T-helper 2 cell treated with Interferon-gamma antibody and Interleukin-4, amounts not matched to agents 5 μg/mL and 100 μg/mL, for 36 hours (primary cell): ENCODE measurements at regions not wholly inside any gene's neighbourhood (a gene's known extent, or its start where the extent isn't known, plus 50 kb on each side); places are given as distances from the start of the nearest gene placed in this dataset.

Experiments
- DNase-seq: peaks from one replicate; pipeline ENCODE4 v3.0.0; 2021; ENCODE audit warnings: low spot score
- H3K27ac Mint-ChIP-seq: one replicate; pipeline ENCODE4 v1.8.0; 2021; ENCODE audit warnings: mild to moderate bottlenecking, mixed read lengths
- H3K27me3 Mint-ChIP-seq: one replicate; pipeline ENCODE4 v1.8.0; 2021; ENCODE audit warnings: low read depth, mixed read lengths
- H3K36me3 Mint-ChIP-seq: one replicate; pipeline ENCODE4 v1.8.0; 2021; ENCODE audit warnings: low read depth, mixed read lengths
- H3K4me1 Mint-ChIP-seq: one replicate; pipeline ENCODE4 v1.8.0; 2021; ENCODE audit warnings: low read depth, mixed read lengths
- H3K4me3 Mint-ChIP-seq: one replicate; pipeline ENCODE4 v1.8.0; 2022; ENCODE audit warnings: mild to moderate bottlenecking, moderate library complexity, mixed read lengths
- H3K9me3 Mint-ChIP-seq: one replicate; pipeline ENCODE4 v1.8.0; 2021; ENCODE audit warnings: mixed read lengths

GRCh38 chr14:22096514-22096895, 422.9 kb upstream of the OR4E1 start:
- no peaks in the 10 kb centered on the region for H3K27me3 Mint-ChIP-seq
- no peak for DNase-seq
- H3K4me3 Mint-ChIP-seq = peak overlapping the region; percentile 86
- peak overlapping the region; percentile 88 for H3K27ac Mint-ChIP-seq
- H3K9me3 Mint-ChIP-seq = no peaks in the 10 kb centered on the region
- peaks cover 44% of the 10 kb centered on the region for H3K4me1 Mint-ChIP-seq
- H3K36me3 Mint-ChIP-seq = no peaks in the 10 kb centered on the region

GRCh38 chr14:22095860-22096513, 422.4 kb upstream of the OR4E1 start:
- peak overlapping the region; percentile 86 for H3K4me3 Mint-ChIP-seq
- peak overlapping the region; percentile 88 for H3K27ac Mint-ChIP-seq
- H3K4me1 Mint-ChIP-seq = peaks cover 44% of the 10 kb centered on the region
- DNase-seq = peak; percentile 13
- no peaks in the 10 kb centered on the region for H3K27me3 Mint-ChIP-seq
- no peaks in the 10 kb centered on the region for H3K9me3 Mint-ChIP-seq
- H3K36me3 Mint-ChIP-seq = no peaks in the 10 kb centered on the region

- no peak for DNase-seq
- Mint-ChIP-seq H3K4me3 (no peak overlapping the region), H3K36me3 (no peaks in the 10 kb centered on the region), H3K9me3 (no peaks in the 10 kb centered on the region), H3K27ac (no peak overlapping the region), H3K4me1 (peaks cover 19% of the 10 kb centered on the region), H3K27me3 (no peaks in the 10 kb centered on the region)
Measured at GRCh38 chr14:22089940-22090339, 416.3 kb upstream of the OR4E1 start.

GRCh38 chr14:22088614-22089342, 415.2 kb upstream of the OR4E1 start:
- Mint-ChIP-seq H3K9me3 (no peaks in the 10 kb centered on the region), H3K27me3 (no peaks in the 10 kb centered on the region), H3K27ac (no peak overlapping the region), H3K4me3 (no peak overlapping the region), H3K4me1 (peaks cover 21% of the 10 kb centered on the region), H3K36me3 (no peaks in the 10 kb centered on the region)
- DNase-seq = no peak

- H3K36me3 Mint-ChIP-seq = no peaks in the 10 kb centered on the region
- H3K27ac Mint-ChIP-seq = peak overlapping the region; percentile 79
- no peaks in the 10 kb centered on the region for H3K9me3 Mint-ChIP-seq
- no peak for DNase-seq
- H3K27me3 Mint-ChIP-seq = no peaks in the 10 kb centered on the region
- H3K4me3 Mint-ChIP-seq = peak overlapping the region; percentile 79
- peaks cover 27% of the 10 kb centered on the region for H3K4me1 Mint-ChIP-seq
Measured at GRCh38 chr14:22086131-22086530, 412.5 kb upstream of the OR4E1 start.

DNA sequence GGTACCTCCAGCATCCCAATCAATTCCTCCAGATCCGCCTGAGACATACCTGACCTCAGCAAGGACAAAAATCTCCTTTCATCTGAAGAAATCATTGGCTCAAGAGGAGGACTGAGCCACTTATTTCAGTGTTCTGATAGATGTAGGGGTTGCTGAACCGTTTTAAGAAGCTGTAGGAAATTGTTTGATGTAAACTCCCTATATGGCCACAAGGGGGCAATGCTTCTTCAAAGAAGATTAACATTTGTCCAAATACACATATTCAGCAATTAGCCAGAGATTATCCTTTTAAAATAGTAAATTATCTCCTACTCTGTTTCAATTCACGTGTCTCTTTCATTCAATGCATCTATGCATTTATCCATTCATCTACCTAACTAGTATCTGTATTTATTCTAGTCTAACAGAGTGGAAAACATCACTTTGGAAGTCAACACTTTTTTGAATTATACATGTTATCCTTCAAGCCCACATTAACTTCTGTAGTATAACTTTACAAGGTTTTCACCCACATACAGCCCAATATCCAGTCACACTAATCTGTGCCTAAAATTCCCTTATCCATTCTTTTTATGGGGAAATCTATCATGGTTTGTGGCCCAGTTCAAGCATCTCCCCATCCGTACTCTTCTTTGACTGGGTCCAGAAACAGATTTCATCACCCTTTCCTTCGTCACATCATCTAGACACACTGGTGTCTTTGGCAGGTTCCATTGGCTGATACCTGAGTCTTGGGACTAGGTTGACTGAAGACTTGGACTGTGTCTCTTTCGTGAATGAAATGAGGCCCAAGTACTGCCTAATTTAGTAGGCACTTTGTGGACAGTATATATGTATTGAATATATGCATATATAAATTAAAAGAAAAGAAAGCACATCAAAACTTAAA, 411.0 kb upstream of the OR4E1 start:
- peaks cover 29% of the 10 kb centered on the region for H3K4me1 Mint-ChIP-seq
- peak overlapping the region; percentile 52 for H3K4me3 Mint-ChIP-seq
- peak overlapping the region; percentile 55 for H3K27ac Mint-ChIP-seq
- H3K9me3 Mint-ChIP-seq = no peaks in the 10 kb centered on the region
- H3K27me3 Mint-ChIP-seq = no peaks in the 10 kb centered on the region
- DNase-seq = no peak
- no peaks in the 10 kb centered on the region for H3K36me3 Mint-ChIP-seq

GRCh38 chr14:22081337-22081736, 407.7 kb upstream of the OR4E1 start:
- Mint-ChIP-seq H3K27me3 (no peaks in the 10 kb centered on the region), H3K9me3 (no peaks in the 10 kb centered on the region), H3K4me1 (peaks cover 34% of the 10 kb centered on the region), H3K27ac (peak overlapping the region; percentile 77), H3K4me3 (peak overlapping the region; percentile 62), H3K36me3 (peaks cover 2% of the 10 kb centered on the region)
- DNase-seq = no peak

- no peak overlapping the region for H3K27ac Mint-ChIP-seq
- peaks cover 32% of the 10 kb centered on the region for H3K4me1 Mint-ChIP-seq
- DNase-seq = no peak
- no peaks in the 10 kb centered on the region for H3K27me3 Mint-ChIP-seq
- no peak overlapping the region for H3K4me3 Mint-ChIP-seq
- H3K9me3 Mint-ChIP-seq = no peaks in the 10 kb centered on the region
- peaks cover 2% of the 10 kb centered on the region for H3K36me3 Mint-ChIP-seq
Measured at GRCh38 chr14:22079766-22080165, 406.1 kb upstream of the OR4E1 start.

GRCh38 chr14:22073801-22074200, 400.2 kb upstream of the OR4E1 start:
- H3K9me3 Mint-ChIP-seq = no peaks in the 10 kb centered on the region
- no peaks in the 10 kb centered on the region for H3K27me3 Mint-ChIP-seq
- H3K4me1 Mint-ChIP-seq = peaks cover 42% of the 10 kb centered on the region
- H3K36me3 Mint-ChIP-seq = peaks cover 13% of the 10 kb centered on the region
- no peak for DNase-seq
- peak overlapping the region; percentile 61 for H3K4me3 Mint-ChIP-seq
- H3K27ac Mint-ChIP-seq = no peak overlapping the region

- Mint-ChIP-seq H3K4me1 (peaks cover 44% of the 10 kb centered on the region), H3K36me3 (peaks cover 12% of the 10 kb centered on the region), H3K27ac (peak overlapping the region; percentile 94), H3K27me3 (no peaks in the 10 kb centered on the region), H3K9me3 (no peaks in the 10 kb centered on the region), H3K4me3 (peak overlapping the region; percentile 96)
- DNase-seq = peak; percentile 40
Measured at GRCh38 chr14:22071006-22071405, 397.4 kb upstream of the OR4E1 start.

GRCh38 chr14:22070119-22070982, 396.7 kb upstream of the OR4E1 start:
- Mint-ChIP-seq H3K4me1 (peaks cover 47% of the 10 kb centered on the region), H3K9me3 (no peaks in the 10 kb centered on the region)

DNA sequence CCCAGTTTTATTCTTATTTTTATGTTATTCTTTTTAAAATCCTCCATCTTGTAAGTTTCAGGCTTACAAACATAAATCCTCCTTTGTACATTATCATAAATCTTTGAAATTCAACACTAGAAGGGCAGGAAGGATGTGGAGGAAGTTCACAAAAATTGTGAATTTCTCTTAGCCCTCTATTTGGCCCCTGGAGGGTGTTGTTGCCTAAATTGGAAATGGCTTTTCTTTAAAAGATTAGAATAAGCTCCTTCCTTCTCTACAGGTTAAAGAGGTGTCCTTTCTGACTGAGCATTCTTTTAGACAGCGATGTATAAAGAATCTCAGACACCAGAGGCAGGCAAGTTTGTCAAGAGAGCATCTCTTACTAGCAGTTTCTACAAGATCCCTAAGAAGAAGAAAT, 391.7 kb upstream of the OR4E1 start:
- DNase-seq = no peak
- Mint-ChIP-seq H3K27ac (peak overlapping the region; percentile 63), H3K27me3 (no peaks in the 10 kb centered on the region), H3K4me1 (peaks cover 36% of the 10 kb centered on the region), H3K36me3 (no peaks in the 10 kb centered on the region), H3K9me3 (no peaks in the 10 kb centered on the region), H3K4me3 (peak overlapping the region; percentile 67)

More at GRCh38 chr14:22070119-22070982, 396.7 kb upstream of the OR4E1 start:
- H3K27ac Mint-ChIP-seq = peak overlapping the region; percentile 94
- H3K27me3 Mint-ChIP-seq = no peaks in the 10 kb centered on the region
- peak; percentile 46 for DNase-seq
- peak overlapping the region; percentile 96 for H3K4me3 Mint-ChIP-seq
- H3K36me3 Mint-ChIP-seq = peaks cover 12% of the 10 kb centered on the region

DNA sequence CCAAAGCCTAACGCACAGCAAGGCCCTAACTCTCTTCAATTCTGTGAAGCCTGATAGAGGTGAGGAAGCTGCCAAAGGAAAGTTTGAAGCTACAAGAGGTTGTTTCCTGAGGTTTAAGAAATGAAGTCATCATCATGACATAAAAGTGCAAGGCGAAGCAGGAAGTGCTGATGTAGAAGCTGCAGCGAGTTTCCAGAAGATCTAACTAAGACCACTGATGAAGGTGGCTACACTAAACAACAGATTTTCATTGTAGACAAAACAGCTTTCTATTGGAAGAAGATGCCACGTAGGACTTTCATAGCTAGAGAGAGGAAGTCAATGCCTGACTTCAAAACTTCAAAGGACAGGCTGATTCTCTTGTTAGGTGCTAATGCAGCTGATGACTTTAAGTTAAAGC, 385.6 kb upstream of the OR4E1 start:
- peaks cover 9% of the 10 kb centered on the region for H3K36me3 Mint-ChIP-seq
- no peak overlapping the region for H3K4me3 Mint-ChIP-seq
- peaks cover 12% of the 10 kb centered on the region for H3K9me3 Mint-ChIP-seq
- no peak overlapping the region for H3K27ac Mint-ChIP-seq
- DNase-seq = no peak
- no peaks in the 10 kb centered on the region for H3K27me3 Mint-ChIP-seq
- H3K4me1 Mint-ChIP-seq = peaks cover 24% of the 10 kb centered on the region
